ENCODE measurements at regions not wholly inside any gene's neighbourhood (a gene's known extent, or its start where the extent isn't known, plus 50 kb on each side); places are given as distances from the start of the nearest gene placed in this dataset.

GRCh38 chr10:30256084-30256483 is 93.0 kb downstream of the MTPAP start:
- DNase-seq (ENCODE audit: low read depth, low spot score), result no peak

DNA sequence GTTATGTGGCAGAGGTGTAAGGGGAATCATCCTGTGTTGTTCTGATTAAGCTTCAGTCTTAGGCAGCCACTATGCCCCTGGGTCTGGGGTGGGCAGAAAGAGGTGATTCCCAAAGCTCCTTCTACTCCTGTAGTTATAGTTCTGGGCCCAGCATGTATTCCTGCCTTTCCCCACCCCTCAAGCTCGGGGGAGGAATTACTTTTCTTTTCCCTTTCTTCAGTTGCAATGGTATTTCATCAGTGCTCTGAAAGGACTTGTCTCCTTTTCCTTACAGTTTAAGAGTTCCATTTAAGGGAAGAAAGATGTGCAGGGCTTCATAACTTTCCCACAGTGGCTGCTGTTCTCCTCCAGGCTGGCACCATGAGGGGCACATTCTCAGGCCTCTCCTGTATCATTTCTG is 94.2 kb downstream of the MTPAP start:
- DNase-seq (ENCODE audit: low read depth, low spot score), result no peak

DNA sequence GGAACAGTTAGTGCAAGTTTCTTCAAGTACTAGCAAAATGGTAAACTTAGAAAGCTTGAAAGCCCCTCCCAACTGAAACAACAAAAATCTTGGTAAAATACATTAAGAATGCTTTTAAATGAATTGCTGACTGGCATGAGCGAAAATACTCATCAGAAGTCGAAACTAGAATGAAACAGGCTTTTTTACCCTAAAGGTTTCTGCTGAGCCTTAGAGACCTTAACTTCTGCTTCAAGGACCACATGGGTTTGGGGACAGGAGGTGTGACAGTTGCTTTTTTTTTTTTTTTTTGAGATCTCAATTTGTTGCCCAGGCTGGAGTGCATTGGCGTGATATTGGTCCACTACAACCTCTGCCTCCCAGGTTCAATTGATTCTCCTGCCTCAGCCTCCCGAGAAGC is 100.3 kb downstream of the MTPAP start:
- no peak for DNase-seq (ENCODE audit: low read depth, low spot score)

- DNase-seq (ENCODE audit: low read depth, low spot score), result no peak
Measured at GRCh38 chr10:30247704-30248103, 101.4 kb downstream of the MTPAP start.

- no peak for DNase-seq (ENCODE audit: low read depth, low spot score)
Measured at GRCh38 chr10:30241422-30242110, 107.5 kb downstream of the MTPAP start.

DNA sequence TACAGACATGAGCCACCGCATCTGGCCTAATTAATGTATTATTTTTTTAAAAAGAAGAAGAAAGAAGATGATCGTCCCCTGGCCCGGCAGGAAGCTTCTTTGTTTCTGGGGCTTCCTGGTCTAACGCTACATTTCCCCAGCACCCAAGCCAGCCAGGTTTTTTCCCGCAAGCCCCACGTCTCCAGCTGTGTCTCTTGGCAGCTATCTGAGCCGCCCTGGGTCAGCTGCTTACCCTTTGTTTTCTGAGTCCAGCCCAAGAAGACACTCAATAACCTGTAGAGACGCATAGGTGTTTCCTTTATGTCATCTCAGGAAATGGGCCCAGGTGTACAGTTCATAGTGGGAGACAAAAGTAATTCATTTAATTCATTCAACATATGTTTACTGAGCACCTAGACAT is 110.2 kb downstream of the MTPAP start:
- no peak for DNase-seq (ENCODE audit: low read depth, low spot score)

DNA sequence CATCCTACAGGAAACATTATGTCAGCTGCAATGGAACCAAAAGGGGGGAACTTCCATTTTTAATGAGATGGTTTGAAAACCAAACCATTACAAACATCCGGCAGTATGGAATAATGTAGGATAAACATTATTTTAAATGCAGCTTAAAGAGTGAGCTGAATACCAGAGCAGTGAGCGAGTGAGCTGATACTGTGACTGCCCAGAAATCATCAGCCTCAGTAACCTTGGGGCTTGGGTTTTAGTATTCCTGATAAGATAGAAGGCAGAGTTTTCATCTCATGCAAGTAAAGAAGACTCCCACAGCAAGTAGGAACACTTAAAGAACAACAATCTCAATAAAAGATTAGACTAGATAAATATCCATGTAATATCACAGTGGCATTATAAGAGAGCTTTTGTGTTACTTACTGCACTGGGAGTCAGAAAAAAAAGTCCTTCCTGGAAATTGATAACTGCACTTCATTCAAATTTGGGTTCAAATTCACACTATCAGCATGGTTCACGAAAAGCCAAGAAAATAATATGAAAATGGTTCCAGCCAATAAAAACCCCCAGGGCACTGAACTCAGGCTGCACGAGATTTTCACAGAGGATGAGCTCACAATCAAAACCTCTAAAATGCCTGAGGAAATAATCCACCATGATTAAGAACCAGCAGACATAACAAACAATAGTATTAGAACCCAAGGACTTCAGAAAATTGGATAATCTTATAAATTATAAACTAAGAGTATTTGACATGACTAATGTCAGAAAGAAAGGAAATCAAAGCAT is 115.7 kb downstream of the MTPAP start:
- no peak for DNase-seq (ENCODE audit: low read depth, low spot score)

DNA sequence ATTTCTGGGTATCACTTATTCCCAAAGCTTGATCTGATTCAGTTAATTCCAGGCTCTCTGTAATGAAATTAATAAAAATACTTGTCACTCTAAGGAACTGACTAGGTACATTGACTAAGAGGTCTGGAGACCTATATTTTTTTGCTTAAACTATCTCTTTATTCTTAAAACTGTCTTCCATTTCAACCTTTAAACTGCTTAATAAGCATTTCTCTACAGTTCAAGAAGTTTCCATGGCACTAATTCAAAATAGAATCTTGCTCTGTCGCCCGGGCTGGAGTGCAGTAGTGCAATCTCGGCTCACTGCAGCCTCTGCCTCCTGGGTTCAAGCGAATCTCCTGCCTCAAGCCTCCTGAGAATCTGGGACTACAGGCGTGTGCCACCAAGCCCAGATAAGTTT is 117.4 kb downstream of the MTPAP start:
- DNase-seq (ENCODE audit: low read depth, low spot score), result no peak

GRCh38 chr10:30231071-30231652 is 117.9 kb downstream of the MTPAP start:
- DNase-seq (ENCODE audit: low read depth, low spot score), result no peak

DNA sequence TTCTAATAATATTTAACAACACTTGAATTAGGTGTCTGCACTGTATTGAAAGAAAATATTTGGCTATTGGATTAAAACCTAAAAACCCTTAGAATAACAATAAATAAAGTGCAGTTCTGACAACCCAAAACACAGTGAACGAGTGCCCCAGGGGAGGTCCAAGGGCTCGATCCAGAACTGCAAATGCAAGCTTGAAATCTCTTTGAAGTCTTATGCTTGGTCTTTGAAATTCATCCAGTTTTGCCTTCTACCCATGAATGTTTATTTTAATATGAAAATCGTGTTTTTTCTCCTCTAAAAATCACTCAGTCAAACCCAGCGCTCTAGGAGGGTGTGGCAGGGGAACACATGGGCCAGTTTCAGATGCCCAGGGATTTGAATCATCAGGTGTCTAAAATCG is 119.5 kb downstream of the MTPAP start:
- no peak for DNase-seq (ENCODE audit: low read depth, low spot score)

- no peak for DNase-seq (ENCODE audit: low read depth, low spot score)
Measured at GRCh38 chr10:30228417-30229036, 120.6 kb downstream of the MTPAP start.

GRCh38 chr10:30227481-30227880 is 121.6 kb downstream of the MTPAP start:
- DNase-seq (ENCODE audit: low read depth, low spot score), result no peak

DNA sequence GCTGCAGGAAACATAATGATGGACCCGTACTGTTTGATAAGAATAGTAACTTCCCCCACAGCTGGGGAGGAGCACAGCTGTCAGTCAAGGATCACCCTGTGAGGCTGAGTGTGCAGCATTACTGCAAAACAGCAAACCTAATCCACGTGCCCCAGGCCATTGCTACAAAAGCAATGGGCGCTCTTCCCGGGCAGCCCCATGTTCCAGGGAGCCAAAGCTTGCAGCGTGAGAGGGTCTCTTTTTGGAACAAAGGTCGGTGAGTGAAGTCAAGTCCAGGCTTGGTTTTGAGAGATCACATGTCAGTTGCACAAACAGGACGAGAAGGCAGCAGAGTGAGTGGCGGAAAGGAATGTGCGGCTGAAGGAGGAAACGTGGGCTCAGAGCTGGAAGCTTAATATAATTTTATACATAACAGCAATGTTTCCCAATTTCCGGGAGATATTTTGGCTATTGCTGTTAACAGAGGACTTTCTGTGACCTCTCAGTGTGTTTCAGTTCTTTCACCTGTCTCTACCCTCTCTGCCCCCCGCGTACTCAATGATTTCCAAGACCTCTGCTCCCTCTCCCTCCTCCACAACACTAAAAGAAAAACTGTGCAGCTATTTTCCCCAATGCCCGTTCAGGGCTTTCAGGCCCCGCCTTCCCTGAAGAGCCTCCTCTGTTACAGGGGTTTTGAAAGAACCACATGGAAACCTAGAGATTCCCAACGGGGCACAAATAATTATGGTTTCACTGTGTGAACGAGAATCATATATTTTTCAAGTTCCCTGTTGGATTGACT is 128.9 kb downstream of the MTPAP start:
- no peak for DNase-seq (ENCODE audit: low read depth, low spot score)

DNA sequence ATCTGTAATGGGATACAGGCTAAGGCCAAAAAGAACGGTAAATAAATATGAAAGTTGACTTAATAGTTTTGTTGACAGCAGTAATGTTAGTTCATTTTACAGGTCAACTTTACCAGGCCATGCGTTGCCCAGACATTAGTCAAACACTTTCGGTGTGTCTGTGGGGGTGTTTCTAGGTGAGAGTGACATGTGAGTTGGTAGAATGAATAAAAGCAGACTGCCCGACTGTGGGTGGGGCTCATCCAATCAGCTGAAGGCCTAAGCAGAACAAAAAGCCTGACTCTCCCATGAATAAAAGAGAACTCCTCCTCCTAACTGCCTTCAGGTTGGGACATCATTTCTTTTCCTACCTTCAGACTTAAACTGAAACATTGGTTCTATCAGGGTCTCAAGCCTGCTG is 132.3 kb downstream of the MTPAP start:
- no peak for DNase-seq (ENCODE audit: low read depth, low spot score)

DNA sequence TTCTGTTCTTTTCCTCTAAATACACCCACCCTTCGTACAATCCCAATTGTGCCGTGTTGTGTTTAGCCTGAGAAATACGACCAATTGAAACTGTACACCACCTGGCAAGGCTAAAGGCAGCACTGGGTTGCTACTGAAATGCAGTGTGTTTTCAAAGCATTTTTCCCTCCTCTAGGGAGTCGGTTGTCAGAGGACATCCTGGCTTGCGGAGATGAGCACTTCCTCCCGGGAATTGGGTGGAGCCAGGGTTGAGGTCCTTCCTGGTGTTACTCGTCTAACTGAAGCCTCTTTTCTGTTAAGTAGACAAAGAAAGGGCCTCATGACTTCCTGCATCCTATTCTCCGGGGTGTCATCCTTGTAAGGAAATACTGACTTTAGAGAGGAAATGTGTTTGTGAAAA is 133.5 kb downstream of the MTPAP start:
- DNase-seq (ENCODE audit: low read depth, low spot score), result no peak

- DNase-seq (ENCODE audit: low read depth, low spot score), result no peak
Measured at GRCh38 chr10:30215141-30215540, 133.9 kb downstream of the MTPAP start.

- DNase-seq (ENCODE audit: low read depth, low spot score), result no peak
Measured at GRCh38 chr10:30210296-30210695, 138.8 kb downstream of the MTPAP start.

DNA sequence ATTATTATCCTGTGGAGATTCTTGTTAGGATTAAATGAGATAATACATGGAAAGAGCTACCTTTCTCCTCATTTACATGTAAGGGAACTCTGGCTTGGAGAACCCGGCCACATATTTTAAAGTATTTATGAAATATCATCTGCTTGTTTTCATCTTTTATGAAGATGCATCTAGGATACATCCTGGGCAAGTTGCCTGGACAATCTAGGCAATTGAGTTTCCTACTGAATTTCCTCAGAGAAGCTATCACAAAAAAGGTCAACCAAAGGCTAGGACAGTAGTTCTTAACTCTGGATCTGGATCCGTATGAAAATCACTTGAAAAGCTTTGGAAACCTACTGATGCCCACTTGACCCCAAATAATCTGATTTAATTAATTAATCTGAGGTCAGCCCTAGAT is 140.7 kb downstream of the MTPAP start:
- no peak for DNase-seq (ENCODE audit: low read depth, low spot score)

DNA sequence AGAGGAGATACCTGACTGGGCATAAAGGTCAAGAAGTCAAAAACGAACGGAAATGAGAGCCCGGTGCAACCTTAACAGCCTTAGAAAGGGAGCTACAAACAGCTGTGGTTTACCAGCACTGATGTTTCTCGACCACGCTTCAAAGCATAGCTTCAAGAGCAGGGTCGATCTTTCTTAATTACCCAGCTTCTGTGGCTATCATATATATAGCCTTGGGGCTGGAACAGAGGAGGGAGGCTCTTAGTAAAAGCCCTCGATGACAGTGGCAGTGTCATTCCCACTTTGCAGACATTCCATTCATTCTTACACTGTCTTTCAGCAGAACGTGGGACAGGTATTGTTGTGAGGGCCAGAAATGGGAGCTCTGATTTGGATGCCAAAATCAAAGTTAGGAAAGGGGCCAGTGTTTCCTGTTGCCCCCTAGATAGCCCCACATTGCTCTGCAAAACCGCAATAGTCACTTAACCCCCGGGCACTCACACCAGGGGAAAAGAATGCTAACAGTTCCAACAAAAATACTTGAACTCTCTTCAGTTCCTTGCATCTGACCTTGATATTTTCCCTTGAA is 141.5 kb downstream of the MTPAP start:
- DNase-seq (ENCODE audit: low read depth, low spot score), result no peak

DNA sequence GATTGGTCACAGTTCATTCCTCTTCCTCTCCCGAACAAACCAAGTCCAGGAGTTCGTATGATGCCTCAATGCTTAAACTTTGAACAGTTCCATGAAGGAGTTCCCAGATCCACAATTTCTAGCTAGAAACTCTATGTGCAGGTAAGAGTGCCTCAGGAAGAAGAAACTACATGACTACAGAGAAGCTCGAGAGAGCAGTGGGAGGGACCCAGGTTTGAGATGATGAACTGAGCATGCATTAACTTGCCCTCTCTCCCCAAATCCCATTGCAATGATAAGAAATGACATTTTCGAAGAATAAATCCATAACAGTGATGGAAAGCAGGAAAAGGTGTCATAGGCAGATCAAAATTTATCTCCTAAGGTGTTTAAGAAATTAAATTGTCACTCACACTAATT is 140.6 kb upstream of the JCAD start:
- DNase-seq (ENCODE audit: low read depth, low spot score), result no peak

- DNase-seq (ENCODE audit: low read depth, low spot score), result no peak
Measured at GRCh38 chr10:30199376-30200016, 140.1 kb upstream of the JCAD start.
